Ishikawa (cell line): ENCODE measurements at regions not wholly inside any gene's neighbourhood (a gene's known extent, or its start where the extent isn't known, plus 50 kb on each side); places are given as distances from the start of the nearest gene placed in this dataset.

Source experiments
- CEBPB ChIP-seq: IDR thresholded peaks from 2 replicates; pipeline ENCODE4 v1.6.1; 2012
- CREB1 ChIP-seq: IDR thresholded peaks from 2 replicates; pipeline ENCODE4 v1.6.1; 2012; ENCODE audit warnings: low read depth
- EGR1 ChIP-seq: IDR thresholded peaks from 2 replicates; pipeline ENCODE4 v1.6.1; 2012
- EP300 ChIP-seq: IDR thresholded peaks from 2 replicates; pipeline ENCODE4 v1.6.1; 2012; ENCODE audit warnings: borderline replicate concordance
- FOXM1 ChIP-seq: IDR thresholded peaks from 2 replicates; pipeline ENCODE4 v1.6.1; 2012; ENCODE audit warnings: low read depth, borderline replicate concordance
- NFIC ChIP-seq: IDR thresholded peaks from 2 replicates; pipeline ENCODE4 v1.6.1; 2012
- RAD21 ChIP-seq: IDR thresholded peaks from 2 replicates; pipeline ENCODE4 v1.6.1; 2012; ENCODE audit warnings: low read depth
- REST ChIP-seq: IDR thresholded peaks from 2 replicates; pipeline ENCODE4 v1.6.1; 2012; ENCODE audit warnings: low read depth, mild to moderate bottlenecking
- TAF1 ChIP-seq: IDR thresholded peaks from 2 replicates; pipeline ENCODE4 v1.6.1; 2012; ENCODE audit warnings: low read depth, mild to moderate bottlenecking
- TCF12 ChIP-seq: IDR thresholded peaks from 2 replicates; pipeline ENCODE4 v1.6.1; 2012; ENCODE audit warnings: low read depth
- TEAD4 ChIP-seq: IDR thresholded peaks from 2 replicates; pipeline ENCODE4 v1.6.1; 2012
- USF1 ChIP-seq: IDR thresholded peaks from 2 replicates; pipeline ENCODE4 v1.6.1; 2012
- YY1 ChIP-seq: IDR thresholded peaks from 2 replicates; pipeline ENCODE4 v1.6.1; 2012; ENCODE audit warnings: low read depth
- ZBTB7A ChIP-seq: IDR thresholded peaks from 2 replicates; pipeline ENCODE4 v1.6.1; 2012; ENCODE audit warnings: low read depth
- TF ChIP-seq, protein P1 (sequence below): IDR thresholded peaks from 2 replicates; pipeline ENCODE4 v1.6.1; 2012

GRCh38 chr1:38371505-38371844 is 324.9 kb upstream of the POU3F1 start:
- TF ChIP-seq NFIC (no peak), TAF1 (no peak), EP300 (no peak), REST (no peak), YY1 (no peak), CEBPB (no peak), CREB1 (no peak), TEAD4 (no peak), ZBTB7A (no peak), EGR1 (no peak), TCF12 (no peak), RAD21 (no peak), USF1 (no peak), FOXM1 (no peak)
- TF ChIP-seq, protein P1, sequence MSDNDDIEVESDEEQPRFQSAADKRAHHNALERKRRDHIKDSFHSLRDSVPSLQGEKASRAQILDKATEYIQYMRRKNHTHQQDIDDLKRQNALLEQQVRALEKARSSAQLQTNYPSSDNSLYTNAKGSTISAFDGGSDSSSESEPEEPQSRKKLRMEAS = no peak

DNA sequence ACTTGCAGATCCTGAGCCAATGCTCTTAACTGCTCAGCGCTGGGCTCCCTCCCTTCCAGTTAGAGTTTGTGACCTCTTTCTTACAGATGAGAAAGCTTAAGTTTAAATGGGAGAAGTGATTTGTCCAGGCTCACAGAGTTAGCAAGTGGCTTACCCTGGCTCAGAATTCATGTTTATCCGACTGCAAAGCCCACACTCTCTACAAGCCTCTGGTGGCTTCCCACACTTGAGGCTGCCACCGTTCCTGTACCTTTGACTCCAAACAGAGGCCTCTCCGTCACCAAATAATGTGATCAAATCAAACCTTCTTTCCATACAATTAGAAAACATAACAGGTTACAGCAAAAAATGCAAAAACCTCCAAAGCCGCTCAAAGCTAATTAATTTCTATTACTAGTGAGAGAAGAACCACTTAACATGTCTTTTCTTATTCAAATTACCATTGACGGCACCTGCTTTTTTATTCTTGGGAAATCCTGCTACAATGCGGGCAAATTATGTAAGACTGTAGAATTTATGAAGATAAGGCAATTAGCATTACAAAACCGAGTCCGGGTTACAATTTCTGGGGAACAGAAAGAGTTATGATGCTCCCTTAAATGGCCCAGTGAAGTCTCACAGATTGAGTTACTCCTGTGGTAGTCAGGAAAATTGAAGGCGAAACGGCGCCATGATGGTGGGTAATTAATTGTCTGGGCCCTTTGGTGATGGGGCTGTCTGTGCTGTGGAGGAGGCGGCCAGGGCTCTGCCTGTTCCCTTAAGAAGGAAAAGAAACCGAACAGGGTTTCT is 324.3 kb upstream of the POU3F1 start:
- TF ChIP-seq REST = no peak
- TF ChIP-seq USF1 = no peak
- TF ChIP-seq TCF12 = no peak
- no peak for TF ChIP-seq TEAD4
- no peak for TF ChIP-seq EP300
- TF ChIP-seq YY1 = no peak
- no peak for TF ChIP-seq RAD21

- TF ChIP-seq NFIC (no peak), TAF1 (no peak)
Measured at GRCh38 chr1:38365242-38365641, 318.6 kb upstream of the POU3F1 start.

DNA sequence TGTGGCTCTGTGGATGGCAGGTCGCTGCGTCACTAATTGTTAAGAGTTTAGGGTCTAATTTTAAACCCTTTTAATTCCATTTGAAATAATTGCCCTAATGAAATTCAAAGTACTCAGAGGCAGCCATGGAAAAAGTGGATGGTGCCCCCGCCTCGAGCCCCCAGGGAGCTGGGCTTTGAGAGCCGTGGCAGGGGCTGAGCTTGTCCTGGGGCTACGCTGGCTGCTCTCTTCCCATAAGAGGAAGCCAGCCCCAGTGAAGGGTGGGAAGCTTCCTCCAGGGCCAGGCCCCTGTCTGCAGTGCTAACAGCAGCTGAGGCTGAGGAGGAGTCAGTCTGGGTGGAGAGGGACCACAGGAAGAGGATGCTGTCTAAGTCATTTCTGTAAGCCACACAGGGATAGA is 315.0 kb upstream of the POU3F1 start:
- no peak for TF ChIP-seq EP300
- TF ChIP-seq, protein P1 = no peak
- TF ChIP-seq NFIC = no peak
- no peak for TF ChIP-seq YY1

DNA sequence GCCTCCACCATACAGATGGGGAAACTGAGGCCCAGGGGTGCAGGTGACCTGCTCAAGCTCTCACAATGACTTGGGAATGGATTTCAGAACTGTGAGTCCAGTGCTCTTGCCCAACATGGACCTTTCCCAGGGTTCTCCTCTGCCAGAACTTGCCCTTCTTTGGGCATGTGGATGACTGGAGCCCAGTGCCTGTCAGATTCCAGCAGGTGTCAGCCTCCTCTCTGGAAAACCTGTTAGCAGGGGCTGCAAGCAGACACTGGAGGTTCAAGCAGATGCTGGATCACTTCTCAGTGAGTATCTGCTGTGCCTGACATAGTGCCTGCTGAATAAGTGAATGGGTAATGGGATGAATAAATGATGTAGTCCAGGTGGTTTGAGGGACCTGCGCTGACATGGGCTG is 314.2 kb upstream of the POU3F1 start:
- no peak for TF ChIP-seq USF1
- TF ChIP-seq EGR1 = no peak
- TF ChIP-seq NFIC = no peak
- TF ChIP-seq FOXM1 = no peak
- no peak for TF ChIP-seq RAD21
- TF ChIP-seq ZBTB7A = no peak
- TF ChIP-seq CREB1 = no peak
- TF ChIP-seq REST = no peak
- TF ChIP-seq TCF12 = no peak
- TF ChIP-seq YY1 = no peak
- TF ChIP-seq EP300 = no peak
- TF ChIP-seq, protein P1 = no peak
- TF ChIP-seq CEBPB = no peak
- no peak for TF ChIP-seq TAF1
- TF ChIP-seq TEAD4 = no peak
